GM10266 (cell line): ENCODE measurements at regions not wholly inside any gene's neighbourhood (a gene's known extent, or its start where the extent isn't known, plus 50 kb on each side); places are given as distances from the start of the nearest gene placed in this dataset.

Experiments
- DNase-seq: peaks from one replicate; pipeline ENCODE4 v3.0.0; 2012; ENCODE audit errors: extremely low spot score
- TF ChIP-seq, protein P1 (sequence below): IDR thresholded peaks from 2 replicates; pipeline ENCODE4 v1.5.1; 2012; ENCODE audit warnings: mild to moderate bottlenecking, low read depth; ENCODE audit not compliant: control insufficient read depth, insufficient read depth; ENCODE audit errors: missing control alignments

DNA sequence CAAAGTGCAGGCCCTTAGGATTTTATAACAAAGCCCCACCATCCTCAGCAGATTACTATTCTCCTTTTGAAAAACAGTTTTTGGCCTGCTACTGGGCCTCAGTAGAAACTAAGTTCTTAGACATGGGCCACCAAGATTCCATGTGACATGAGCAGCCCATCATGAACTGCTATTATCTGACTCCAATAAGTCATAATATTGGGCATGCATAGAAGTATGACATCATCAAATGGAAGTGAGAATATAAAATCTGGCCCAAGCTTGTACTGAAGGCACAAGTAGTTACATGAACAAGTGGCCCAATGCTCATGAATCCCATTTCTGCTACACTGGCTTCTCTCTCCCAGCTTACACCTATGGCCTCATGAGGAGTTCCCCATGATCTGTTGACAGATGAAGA is 404.8 kb downstream of the EPHA5 start:
- DNase-seq, result no peak
- TF ChIP-seq, protein P1, sequence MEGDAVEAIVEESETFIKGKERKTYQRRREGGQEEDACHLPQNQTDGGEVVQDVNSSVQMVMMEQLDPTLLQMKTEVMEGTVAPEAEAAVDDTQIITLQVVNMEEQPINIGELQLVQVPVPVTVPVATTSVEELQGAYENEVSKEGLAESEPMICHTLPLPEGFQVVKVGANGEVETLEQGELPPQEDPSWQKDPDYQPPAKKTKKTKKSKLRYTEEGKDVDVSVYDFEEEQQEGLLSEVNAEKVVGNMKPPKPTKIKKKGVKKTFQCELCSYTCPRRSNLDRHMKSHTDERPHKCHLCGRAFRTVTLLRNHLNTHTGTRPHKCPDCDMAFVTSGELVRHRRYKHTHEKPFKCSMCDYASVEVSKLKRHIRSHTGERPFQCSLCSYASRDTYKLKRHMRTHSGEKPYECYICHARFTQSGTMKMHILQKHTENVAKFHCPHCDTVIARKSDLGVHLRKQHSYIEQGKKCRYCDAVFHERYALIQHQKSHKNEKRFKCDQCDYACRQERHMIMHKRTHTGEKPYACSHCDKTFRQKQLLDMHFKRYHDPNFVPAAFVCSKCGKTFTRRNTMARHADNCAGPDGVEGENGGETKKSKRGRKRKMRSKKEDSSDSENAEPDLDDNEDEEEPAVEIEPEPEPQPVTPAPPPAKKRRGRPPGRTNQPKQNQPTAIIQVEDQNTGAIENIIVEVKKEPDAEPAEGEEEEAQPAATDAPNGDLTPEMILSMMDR, result no peak

DNA sequence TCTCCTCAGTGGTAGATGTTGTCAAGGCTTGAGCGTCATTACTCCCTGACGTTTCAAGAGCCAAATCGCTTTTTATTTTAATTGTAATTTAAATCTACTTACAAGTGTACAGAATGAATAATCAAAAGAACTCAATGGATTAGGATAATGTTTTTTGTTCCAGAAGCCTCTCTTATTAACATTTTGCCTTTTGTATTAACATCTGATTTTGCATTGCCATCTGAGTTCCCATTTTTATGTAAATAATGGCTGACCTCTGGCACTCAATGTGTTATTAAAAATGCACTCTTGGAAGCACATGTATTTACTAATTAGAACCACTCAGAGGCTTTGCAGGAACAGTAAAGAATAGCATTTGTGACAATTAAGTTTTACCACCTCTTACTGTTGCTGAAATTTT is 411.0 kb downstream of the EPHA5 start:
- TF ChIP-seq, protein P1, result no peak
- no peak for DNase-seq

DNA sequence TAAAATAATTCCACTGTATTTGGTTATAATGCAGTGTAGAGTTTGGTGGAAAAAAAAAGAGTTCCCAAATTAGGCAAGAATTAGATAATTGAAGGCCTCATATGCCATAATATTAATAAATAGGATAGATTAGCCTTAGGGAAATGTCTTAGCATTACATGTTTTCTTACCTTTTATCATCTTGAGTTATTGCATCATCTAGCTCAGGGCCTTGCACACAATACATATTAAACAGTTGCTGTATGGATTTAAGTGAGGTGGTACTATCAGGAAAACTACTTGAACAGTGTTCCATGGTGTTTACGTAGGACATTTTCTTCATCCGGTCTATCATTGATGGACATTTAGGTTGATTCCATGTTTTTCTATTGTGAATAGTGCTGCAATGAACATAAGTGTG is 419.4 kb downstream of the EPHA5 start:
- no peak for DNase-seq
- TF ChIP-seq, protein P1, result no peak

DNA sequence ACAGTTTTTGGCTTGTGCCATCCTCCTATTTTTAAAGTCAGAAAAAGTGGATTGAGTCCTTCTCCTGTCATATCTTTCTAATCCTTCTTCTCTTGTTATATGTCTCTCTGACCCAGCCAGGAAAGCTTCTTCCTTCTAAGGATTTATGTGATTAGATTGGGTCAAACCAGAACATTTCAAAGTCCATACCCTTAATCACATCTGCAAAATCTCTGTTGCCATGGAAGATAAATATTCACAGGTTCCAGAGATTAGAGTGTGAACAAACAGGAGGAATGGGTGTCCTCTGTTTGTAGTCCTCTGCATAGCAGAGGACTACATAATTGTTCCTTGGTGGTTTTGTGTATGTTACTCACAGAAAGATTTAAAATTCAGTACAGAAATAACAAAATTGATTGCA is 421.2 kb downstream of the EPHA5 start:
- no peak for DNase-seq
- TF ChIP-seq, protein P1, result no peak

DNA sequence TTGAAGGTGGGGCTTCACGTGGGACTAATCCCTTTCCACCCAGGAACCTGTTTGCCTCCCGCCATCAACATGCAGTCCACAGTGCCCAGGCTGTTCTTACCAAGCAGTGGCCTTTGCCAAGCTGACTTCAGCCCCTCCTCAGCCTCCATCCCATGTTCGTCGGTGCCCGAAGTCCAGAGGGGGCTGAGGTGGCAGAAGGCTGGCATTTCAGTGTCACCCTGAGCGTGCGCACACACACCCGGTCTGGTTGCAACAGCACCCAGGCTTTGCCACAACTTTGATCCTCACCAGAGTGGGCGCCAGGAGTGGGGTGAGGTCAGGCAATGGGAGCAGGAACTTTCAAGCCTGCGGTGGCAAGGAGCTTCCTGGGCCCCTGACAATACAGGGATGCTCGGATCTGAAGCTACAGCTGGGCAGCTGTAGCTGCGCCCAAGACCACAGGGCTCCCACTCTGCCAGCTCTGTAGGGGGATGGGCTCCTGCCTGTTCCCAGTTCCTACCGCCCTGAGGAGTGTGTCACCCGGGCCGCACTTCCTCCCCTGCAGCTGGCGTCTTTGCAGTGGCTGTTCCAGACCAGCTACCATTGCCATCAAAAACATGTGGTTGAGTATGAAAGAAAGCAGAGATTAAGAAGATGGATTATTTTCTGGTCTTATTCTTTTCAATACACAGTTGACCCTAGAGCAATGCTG is 428.0 kb downstream of the EPHA5 start:
- TF ChIP-seq, protein P1, result no peak
- no peak for DNase-seq

DNA sequence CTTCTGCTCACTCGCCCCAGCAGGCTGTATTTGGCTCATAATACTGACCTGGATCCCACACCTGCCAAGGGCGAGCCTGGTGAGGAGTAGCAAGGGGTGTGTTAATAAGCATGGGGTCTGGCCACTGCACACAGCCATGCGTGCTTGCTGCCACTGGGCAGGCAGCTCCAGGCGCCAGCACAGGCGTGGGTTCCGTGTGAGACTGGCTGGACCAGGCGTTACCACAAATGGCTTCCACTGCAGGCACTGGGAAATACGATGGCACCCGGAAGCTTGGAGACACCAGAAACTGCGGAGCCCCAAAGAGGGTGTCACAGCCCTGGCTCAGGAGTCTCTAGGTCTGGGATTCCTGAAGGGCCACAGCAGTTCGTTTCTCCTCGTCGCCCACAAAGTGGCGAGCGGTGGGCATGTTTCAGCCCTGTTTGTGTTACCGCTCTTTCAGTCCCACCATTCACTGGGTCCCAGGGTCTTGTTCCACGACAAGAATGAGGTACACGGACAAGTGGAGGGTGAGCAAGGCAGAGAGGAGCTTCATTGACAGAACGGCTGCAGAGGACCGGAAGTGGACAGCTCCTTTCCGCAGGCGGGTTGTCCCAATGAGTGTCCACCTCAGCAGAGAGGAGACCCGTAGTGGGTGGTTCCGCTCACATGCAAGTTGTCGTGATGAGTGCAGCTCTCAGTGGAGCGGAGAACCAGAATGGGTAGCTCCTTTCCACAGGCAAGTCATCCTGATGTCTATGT is 428.9 kb downstream of the EPHA5 start:
- DNase-seq, result no peak
- TF ChIP-seq, protein P1, result no peak

DNA sequence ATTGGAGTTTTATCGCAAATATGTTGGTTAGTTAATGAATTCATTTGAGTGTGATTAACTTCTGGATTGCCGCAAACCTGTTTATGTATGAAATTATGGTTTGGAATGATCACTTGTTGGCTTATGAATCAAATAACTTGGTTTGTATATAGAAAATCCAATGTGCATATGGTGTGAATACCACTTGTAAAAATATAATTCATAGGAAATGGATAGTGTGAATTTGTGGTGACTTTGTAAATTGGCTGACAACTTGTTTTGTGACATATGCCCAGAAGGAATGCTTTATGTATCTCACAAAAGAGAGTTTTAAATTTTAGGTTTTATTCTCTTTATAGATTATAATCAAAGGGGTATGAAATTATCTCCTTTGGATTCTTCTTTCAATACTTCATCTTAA is 436.2 kb downstream of the EPHA5 start:
- TF ChIP-seq, protein P1, result no peak

More for the DNA sequence above, 436.2 kb downstream of the EPHA5 start:
- no peak for DNase-seq
